MM.1S (cell line): ENCODE measurements at regions not wholly inside any gene's neighbourhood (a gene's known extent, or its start where the extent isn't known, plus 50 kb on each side); places are given as distances from the start of the nearest gene placed in this dataset.
"Not testable (repeated sequence)": the region's sequence is repeated elsewhere in the genome, so short reads cannot be mapped to it uniquely, and the experiment has no call there.

Experiments
- EZH2 ChIP-seq: fragments of 300-600 bp; sonication (generic); optimal IDR thresholded peaks from 2 replicates; pipeline ENCODE3; 2017; ENCODE audit warnings: low read depth, mild to moderate bottlenecking, antibody characterized with exemption, low read length, mixed read lengths
- EZH2phosphoT487 ChIP-seq: fragments of 300-600 bp; sonication (generic); IDR thresholded peaks from 2 replicates; pipeline ENCODE4 v1.6.1; 2018; ENCODE audit warnings: antibody characterized with exemption, low read length
- TF ChIP-seq, protein P1 (sequence below): fragments of 300-600 bp; sonication (generic); IDR thresholded peaks from 2 replicates; pipeline ENCODE4 v1.5.1; 2016; ENCODE audit warnings: antibody characterized with exemption, low read length, mixed read lengths

DNA sequence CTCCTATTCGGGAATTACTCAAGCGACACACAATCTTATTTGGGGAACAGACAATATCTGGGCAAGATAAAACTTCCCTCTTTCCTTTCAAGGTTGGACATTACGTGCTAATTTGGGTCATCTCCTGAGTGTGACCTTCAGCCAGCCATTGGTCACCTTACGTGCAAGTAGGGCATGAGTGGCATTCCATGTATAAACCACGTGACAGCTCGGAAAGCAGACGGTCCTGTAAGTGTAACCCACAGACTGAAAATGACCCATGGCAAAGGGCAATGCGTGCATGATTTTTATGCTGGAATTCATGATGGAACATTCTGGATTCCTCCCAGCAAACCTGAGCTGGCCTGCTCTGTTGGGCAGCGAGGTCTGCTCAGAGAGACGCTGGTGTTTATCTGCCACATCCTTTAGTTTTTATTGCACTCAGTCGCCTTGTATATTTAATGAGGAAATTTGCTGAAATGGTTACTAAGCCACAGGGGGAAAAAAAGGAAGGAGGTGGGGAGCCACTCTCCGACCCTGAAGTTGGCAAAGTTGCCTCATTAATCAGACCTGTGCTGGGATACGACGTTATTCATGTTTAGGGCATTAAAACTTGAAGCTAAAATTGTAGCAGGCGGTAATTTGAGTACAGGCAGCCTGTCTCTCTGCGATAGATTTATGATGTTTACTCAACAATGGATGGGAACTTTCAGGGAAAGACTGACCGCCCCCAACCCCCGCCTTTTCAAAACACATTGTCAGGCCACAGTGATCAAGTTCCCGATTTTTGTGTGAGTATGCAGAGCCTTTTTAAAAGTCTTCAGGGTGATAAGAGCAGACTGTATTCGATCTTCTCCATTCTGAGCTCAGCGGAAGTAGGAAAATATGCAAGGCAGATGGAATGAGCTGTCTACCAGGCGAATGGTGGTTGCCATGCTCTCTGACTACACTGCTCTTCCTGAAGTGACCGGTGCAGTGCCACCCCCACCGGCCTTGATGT, 295.3 kb downstream of the BCL2L11 start:
- TF ChIP-seq, protein P1, sequence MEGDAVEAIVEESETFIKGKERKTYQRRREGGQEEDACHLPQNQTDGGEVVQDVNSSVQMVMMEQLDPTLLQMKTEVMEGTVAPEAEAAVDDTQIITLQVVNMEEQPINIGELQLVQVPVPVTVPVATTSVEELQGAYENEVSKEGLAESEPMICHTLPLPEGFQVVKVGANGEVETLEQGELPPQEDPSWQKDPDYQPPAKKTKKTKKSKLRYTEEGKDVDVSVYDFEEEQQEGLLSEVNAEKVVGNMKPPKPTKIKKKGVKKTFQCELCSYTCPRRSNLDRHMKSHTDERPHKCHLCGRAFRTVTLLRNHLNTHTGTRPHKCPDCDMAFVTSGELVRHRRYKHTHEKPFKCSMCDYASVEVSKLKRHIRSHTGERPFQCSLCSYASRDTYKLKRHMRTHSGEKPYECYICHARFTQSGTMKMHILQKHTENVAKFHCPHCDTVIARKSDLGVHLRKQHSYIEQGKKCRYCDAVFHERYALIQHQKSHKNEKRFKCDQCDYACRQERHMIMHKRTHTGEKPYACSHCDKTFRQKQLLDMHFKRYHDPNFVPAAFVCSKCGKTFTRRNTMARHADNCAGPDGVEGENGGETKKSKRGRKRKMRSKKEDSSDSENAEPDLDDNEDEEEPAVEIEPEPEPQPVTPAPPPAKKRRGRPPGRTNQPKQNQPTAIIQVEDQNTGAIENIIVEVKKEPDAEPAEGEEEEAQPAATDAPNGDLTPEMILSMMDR: not testable (repeated sequence)
- not testable (repeated sequence) for TF ChIP-seq EZH2, EZH2phosphoT487
